ELF-1 (cell line): ENCODE measurements at regions not wholly inside any gene's neighbourhood (a gene's known extent, or its start where the extent isn't known, plus 50 kb on each side); places are given as distances from the start of the nearest gene placed in this dataset.

Experiments used
- DNase-seq: peaks from one replicate; pipeline ENCODE4 v3.0.0-alpha.2; 2016; ENCODE audit warnings: low read depth, low spot score

GRCh38 chr20:16678779-16679178 is 51.0 kb upstream of the SNRPB2 start:
- no peak for DNase-seq

GRCh38 chr20:16676891-16677290 is 52.9 kb upstream of the SNRPB2 start:
- DNase-seq: no peak

- DNase-seq: no peak
Observed at GRCh38 chr20:16675001-16675564, 54.7 kb upstream of the SNRPB2 start.

GRCh38 chr20:16674243-16674642 is 55.6 kb upstream of the SNRPB2 start:
- no peak for DNase-seq

- no peak for DNase-seq
Observed at GRCh38 chr20:16672299-16672698, 57.5 kb upstream of the SNRPB2 start.

GRCh38 chr20:16671753-16672152 is 58.1 kb upstream of the SNRPB2 start:
- DNase-seq: no peak

- no peak for DNase-seq
Observed at GRCh38 chr20:16666272-16666671, 63.6 kb upstream of the SNRPB2 start.

- no peak for DNase-seq
Observed at GRCh38 chr20:16664020-16664419, 65.8 kb upstream of the SNRPB2 start.

GRCh38 chr20:16662467-16662866 is 67.4 kb upstream of the SNRPB2 start:
- no peak for DNase-seq

- DNase-seq: no peak
Observed at GRCh38 chr20:16661756-16662155, 68.1 kb upstream of the SNRPB2 start.

GRCh38 chr20:16654858-16655535 is 74.8 kb upstream of the SNRPB2 start:
- DNase-seq: no peak

GRCh38 chr20:16653266-16653665 is 76.6 kb upstream of the SNRPB2 start:
- no peak for DNase-seq

- no peak for DNase-seq
Observed at GRCh38 chr20:16647875-16648597, 74.8 kb upstream of the KIF16B start.

GRCh38 chr20:16641511-16642023 is 68.3 kb upstream of the KIF16B start:
- no peak for DNase-seq

- peak; percentile 83 for DNase-seq
Observed at GRCh38 chr20:16639027-16639941, 66.0 kb upstream of the KIF16B start.

- no peak for DNase-seq
Observed at GRCh38 chr20:16637797-16638196, 64.5 kb upstream of the KIF16B start.

GRCh38 chr20:16626849-16627248 is 53.6 kb upstream of the KIF16B start:
- DNase-seq: no peak

- peak; percentile 58 for DNase-seq
Observed at GRCh38 chr20:16624106-16624505, 50.9 kb upstream of the KIF16B start.
